Stomach (tissue), 8 donors: ENCODE measurements at regions not wholly inside any gene's neighbourhood (a gene's known extent, or its start where the extent isn't known, plus 50 kb on each side); places are given as distances from the start of the nearest gene placed in this dataset.

Experiments used
- DNase-seq, 2 donors: peaks; one replicate each; pipeline versions ENCODE4 v3.0.0 to v3.0.0-alpha.2; 2013 to 2019
- H3K27ac ChIP-seq, 5 donors: fragments of 200-600 bp in 4 of 5; sonication (generic) in 4 of 5; one replicate each; pipeline ENCODE4 v1.5.1; 2013 to 2019; ENCODE audit warnings: mild to moderate bottlenecking in 1 of 5, moderate library complexity in 1 of 5
- H3K27me3 ChIP-seq, 3 donors: fragments of 200-600 bp; sonication (generic); one replicate each; pipeline ENCODE4 v1.5.1; 2017 to 2019; ENCODE audit warnings: mixed run types in 1 of 3
- H3K36me3 ChIP-seq, 4 donors: fragments of 200-600 bp; sonication (generic); 1 replicate in 3 of 4; 2 replicates in 1 of 4; pipeline ENCODE4 v1.5.1; 2016 to 2019
- H3K4me1 ChIP-seq, 4 donors: fragments of 200-600 bp; sonication (generic); one replicate each; pipeline ENCODE4 v1.5.1; 2016 to 2019
- H3K4me3 ChIP-seq, 4 donors: fragments of 200-600 bp; sonication (generic) in 3 of 4; one replicate each; pipeline ENCODE4 v1.5.1; 2016 to 2019; ENCODE audit warnings: mild to moderate bottlenecking in 1 of 4
- H3K9me3 ChIP-seq, 4 donors: fragments of 200-600 bp; sonication (generic); one replicate each; pipeline ENCODE4 v1.5.1; 2016 to 2019
- CTCF ChIP-seq, 7 experiments: fragments of 450-650 bp in 4 of 7; fragments of 200-600 bp in 3 of 7; sonication (generic) in 3 of 7; IDR thresholded peaks; one replicate each; pipeline ENCODE4 v1.5.1; 2016 to 2019; ENCODE audit warnings: antibody characterized with exemption in 7 of 7, control low read depth in 2 of 7, mild to moderate bottlenecking in 1 of 7
- EP300 ChIP-seq: sonication (generic); formaldehyde crosslinking; IDR thresholded peaks from one replicate; pipeline ENCODE4 v1.6.1; 2017; ENCODE audit warnings: antibody characterized with exemption
- POLR2A ChIP-seq, 4 donors: fragments of 450-650 bp; IDR thresholded peaks; one replicate each; pipeline ENCODE4 v1.6.1; 2016; ENCODE audit warnings: antibody characterized with exemption in 4 of 4, control low read depth in 2 of 4, mild to moderate bottlenecking in 1 of 4, moderate library complexity in 1 of 4
- POLR2AphosphoS5 ChIP-seq, 3 donors: sonication (generic); formaldehyde crosslinking; IDR thresholded peaks; one replicate each; pipeline ENCODE4 v1.6.1; 2016; ENCODE audit warnings: antibody characterized with exemption in 3 of 3
- WGBS, 5 donors: extraction: QIAGEN DNeasy Blood & Tissue Kit in 3 of 5; methylation state at CpG; one replicate each; pipeline versions ENCODE4 v1.1.5 to v1.1.7; 2013 to 2018; 5-methylcytosine and 5-hydroxymethylcytosine counted together
- intact Hi-C: fragments of 100-400 bp; cut with DNase I; formaldehyde crosslinking; loops from one replicate; pipeline ENCODE4 v1.15.1; 2023; ENCODE audit warnings: low total_unique reads
- small RNA-seq, 4 donors: library from RNA; depleted of rRNA; stranded (forward); fragments of <200 nt; gene quantifications; one replicate each; pipeline ENCODE3, GENCODE V24; 2016
- donor health status: healthy with polysubstance abuse.
- donor health status: Bipolar disorder and iron deficiency.
- donor health status: healthy.

- Histone ChIP-seq H3K27me3 (no peaks in the 10 kb centered on the region), H3K4me3 (no peak overlapping the region), H3K9me3 (no peaks in the 10 kb centered on the region), H3K36me3 (no peaks in the 10 kb centered on the region), H3K27ac (no peak overlapping the region), H3K4me1 (no peaks in the 10 kb centered on the region)
- WGBS, 5 donors, result 48 to 69% (median 59%) methylated on average over 4 of the region's 4 CpGs
- intact Hi-C loops, result no loop called here
- no peak for DNase-seq
- TF ChIP-seq CTCF (IDR thresholded peaks at IDR 0.05) (no peak), POLR2AphosphoS5 (IDR thresholded peaks at IDR 0.05) (no peak), POLR2A (IDR thresholded peaks at IDR 0.05) (no peak)
These were observed 96.3 kb upstream of the TMEM161B start for GRCh38 chr5:88364991-88365390.

GRCh38 chr5:88355490-88356050, 86.9 kb upstream of the TMEM161B start:
- H3K4me3 ChIP-seq, result no peak overlapping the region
- DNase-seq, result no peak
- no peaks in the 10 kb centered on the region for H3K27me3 ChIP-seq
- 79 to 92% (median 82%) methylated on average over 1 of the region's 1 CpG for WGBS, 5 donors
- intact Hi-C loops, result no loop called here
- no peaks in the 10 kb centered on the region for H3K4me1 ChIP-seq
- H3K9me3 ChIP-seq, result peaks cover 0 to under 1% (median 0%) of the 10 kb centered on the region in 4 donors
- H3K27ac ChIP-seq, result no peak overlapping the region
- H3K36me3 ChIP-seq, result no peaks in the 10 kb centered on the region
- TF ChIP-seq POLR2AphosphoS5 (IDR thresholded peaks at IDR 0.05), result no peak

GRCh38 chr5:88325868-88326267, 57.2 kb upstream of the TMEM161B start:
- H3K27me3 ChIP-seq, result no peaks in the 10 kb centered on the region
- H3K36me3 ChIP-seq, result no peaks in the 10 kb centered on the region
- no peak for TF ChIP-seq CTCF (IDR thresholded peaks at IDR 0.05)
- DNase-seq, result no peak
- WGBS, 5 donors, result 73 to 84% (median 75%) methylated on average over 4 of the region's 4 CpGs
- H3K27ac ChIP-seq, result no peak overlapping the region
- intact Hi-C loops, result no loop called here
- H3K9me3 ChIP-seq, result no peaks in the 10 kb centered on the region
- H3K4me1 ChIP-seq, result no peaks in the 10 kb centered on the region
- H3K4me3 ChIP-seq, result no peak overlapping the region

- intact Hi-C loops, result no loop called here
- Histone ChIP-seq H3K36me3 (peaks cover 0 to 6% (median 0%) of the 10 kb centered on the region in 4 donors), H3K9me3 (peaks cover 0 to 7% (median 0%) of the 10 kb centered on the region in 4 donors), H3K4me3 (no peak overlapping the region), H3K27me3 (no peaks in the 10 kb centered on the region), H3K27ac (no peak overlapping the region), H3K4me1 (no peaks in the 10 kb centered on the region)
- no peak for DNase-seq
- TF ChIP-seq EP300, result no peak
- TF ChIP-seq CTCF (IDR thresholded peaks at IDR 0.05), result no peak
- no peak for TF ChIP-seq POLR2A (IDR thresholded peaks at IDR 0.05)
- TF ChIP-seq POLR2AphosphoS5 (IDR thresholded peaks at IDR 0.05), result no peak
- 86 to 91% (median 88%) methylated on average over 3 of the region's 3 CpGs for WGBS, 5 donors
These were observed 54.1 kb upstream of the TMEM161B start for GRCh38 chr5:88322785-88323184.

Small RNA genes lying in the stretch of these regions (small RNA-seq; reads per million reads assigned to genes)
- gene RF00156, result 0 reads per million in 4 donors
